ENCODE measurements at regions not wholly inside any gene's neighbourhood (a gene's known extent, or its start where the extent isn't known, plus 50 kb on each side); places are given as distances from the start of the nearest gene placed in this dataset.
"Not testable (repeated sequence)": the region's sequence is repeated elsewhere in the genome, so short reads cannot be mapped to it uniquely, and the experiment has no call there.

GRCh38 chr7:150192541-150192940 lies 130.6 kb upstream of the LRRC61 start:
- TF ChIP-seq CTCF (optimal IDR thresholded peaks at IDR 0.05 in 1 of 3, IDR thresholded peaks at IDR 0.05 in 1 of 3, conservative IDR thresholded peaks at IDR 0.05 in 1 of 3; ENCODE audit: extremely low read depth in 1 of 3, insufficient read depth in 2 of 3, low read length in 3 of 3); EZH2 (IDR thresholded peaks at IDR 0.05; ENCODE audit: low read length): not testable (repeated sequence)
